ENCODE measurements at regions not wholly inside any gene's neighbourhood (a gene's known extent, or its start where the extent isn't known, plus 50 kb on each side); places are given as distances from the start of the nearest gene placed in this dataset.

GRCh38 chr1:212228591-212229119 lies 56.6 kb upstream of the PPP2R5A start:
- no peak for TF ChIP-seq POLR2A (IDR thresholded peaks at IDR 0.05)
- TF ChIP-seq, protein P1, sequence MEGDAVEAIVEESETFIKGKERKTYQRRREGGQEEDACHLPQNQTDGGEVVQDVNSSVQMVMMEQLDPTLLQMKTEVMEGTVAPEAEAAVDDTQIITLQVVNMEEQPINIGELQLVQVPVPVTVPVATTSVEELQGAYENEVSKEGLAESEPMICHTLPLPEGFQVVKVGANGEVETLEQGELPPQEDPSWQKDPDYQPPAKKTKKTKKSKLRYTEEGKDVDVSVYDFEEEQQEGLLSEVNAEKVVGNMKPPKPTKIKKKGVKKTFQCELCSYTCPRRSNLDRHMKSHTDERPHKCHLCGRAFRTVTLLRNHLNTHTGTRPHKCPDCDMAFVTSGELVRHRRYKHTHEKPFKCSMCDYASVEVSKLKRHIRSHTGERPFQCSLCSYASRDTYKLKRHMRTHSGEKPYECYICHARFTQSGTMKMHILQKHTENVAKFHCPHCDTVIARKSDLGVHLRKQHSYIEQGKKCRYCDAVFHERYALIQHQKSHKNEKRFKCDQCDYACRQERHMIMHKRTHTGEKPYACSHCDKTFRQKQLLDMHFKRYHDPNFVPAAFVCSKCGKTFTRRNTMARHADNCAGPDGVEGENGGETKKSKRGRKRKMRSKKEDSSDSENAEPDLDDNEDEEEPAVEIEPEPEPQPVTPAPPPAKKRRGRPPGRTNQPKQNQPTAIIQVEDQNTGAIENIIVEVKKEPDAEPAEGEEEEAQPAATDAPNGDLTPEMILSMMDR (IDR thresholded peaks at IDR 0.05 in 4 of 5, conservative IDR thresholded peaks at IDR 0.05 in 1 of 5): no peak
